HL-60 (cell line): ENCODE measurements at regions not wholly inside any gene's neighbourhood (a gene's known extent, or its start where the extent isn't known, plus 50 kb on each side); places are given as distances from the start of the nearest gene placed in this dataset.

Experiments
- REST ChIP-seq: IDR thresholded peaks from 2 replicates; pipeline ENCODE4 v1.6.1; 2012; ENCODE audit warnings: low read depth; ENCODE audit not compliant: insufficient replicate concordance
- TF ChIP-seq, protein P1 (sequence below): IDR thresholded peaks from one replicate; pipeline ENCODE4 v1.5.1; 2011; ENCODE audit warnings: low read length, control low read depth, inconsistent platforms; ENCODE audit not compliant: insufficient read depth

DNA sequence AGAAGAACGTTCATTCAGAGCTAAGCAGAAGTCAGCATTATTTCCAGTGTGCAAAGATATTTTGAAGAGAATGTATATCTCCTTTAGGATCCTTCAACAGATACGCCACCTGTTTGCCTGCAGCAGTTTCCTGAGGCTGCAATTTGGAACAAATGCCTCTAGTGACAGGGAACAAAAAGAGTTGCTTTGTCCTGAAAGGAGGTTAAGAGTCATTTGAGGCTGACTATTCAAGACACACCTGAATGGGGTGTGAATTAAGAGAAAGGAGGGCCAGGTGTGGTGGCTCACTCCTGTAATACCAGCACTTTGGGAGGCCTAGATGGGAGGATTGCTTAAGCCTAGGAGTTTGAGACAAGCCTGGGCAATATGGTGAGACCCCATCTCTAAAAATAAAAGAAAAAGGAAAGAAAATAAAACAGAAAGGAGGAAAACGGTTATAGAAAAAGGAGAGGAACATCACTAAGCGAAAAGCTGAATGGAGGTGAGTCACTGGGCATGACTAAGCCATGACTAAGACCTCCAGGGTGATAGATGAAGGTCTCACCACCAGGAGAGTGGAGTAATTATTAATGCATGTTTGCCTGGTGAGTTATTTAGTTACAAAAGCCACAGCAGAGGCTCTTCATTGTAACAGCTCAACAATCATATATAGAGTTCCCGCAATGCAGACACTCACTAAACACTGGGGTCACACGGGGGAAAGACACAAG is 255.2 kb upstream of the TNC start:
- TF ChIP-seq, protein P1, sequence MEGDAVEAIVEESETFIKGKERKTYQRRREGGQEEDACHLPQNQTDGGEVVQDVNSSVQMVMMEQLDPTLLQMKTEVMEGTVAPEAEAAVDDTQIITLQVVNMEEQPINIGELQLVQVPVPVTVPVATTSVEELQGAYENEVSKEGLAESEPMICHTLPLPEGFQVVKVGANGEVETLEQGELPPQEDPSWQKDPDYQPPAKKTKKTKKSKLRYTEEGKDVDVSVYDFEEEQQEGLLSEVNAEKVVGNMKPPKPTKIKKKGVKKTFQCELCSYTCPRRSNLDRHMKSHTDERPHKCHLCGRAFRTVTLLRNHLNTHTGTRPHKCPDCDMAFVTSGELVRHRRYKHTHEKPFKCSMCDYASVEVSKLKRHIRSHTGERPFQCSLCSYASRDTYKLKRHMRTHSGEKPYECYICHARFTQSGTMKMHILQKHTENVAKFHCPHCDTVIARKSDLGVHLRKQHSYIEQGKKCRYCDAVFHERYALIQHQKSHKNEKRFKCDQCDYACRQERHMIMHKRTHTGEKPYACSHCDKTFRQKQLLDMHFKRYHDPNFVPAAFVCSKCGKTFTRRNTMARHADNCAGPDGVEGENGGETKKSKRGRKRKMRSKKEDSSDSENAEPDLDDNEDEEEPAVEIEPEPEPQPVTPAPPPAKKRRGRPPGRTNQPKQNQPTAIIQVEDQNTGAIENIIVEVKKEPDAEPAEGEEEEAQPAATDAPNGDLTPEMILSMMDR = no peak
- no peak for TF ChIP-seq REST
